Fibroblast of skin of left quadriceps (primary cell): ENCODE measurements at regions not wholly inside any gene's neighbourhood (a gene's known extent, or its start where the extent isn't known, plus 50 kb on each side); places are given as distances from the start of the nearest gene placed in this dataset.
"Not testable (repeated sequence)": the region's sequence is repeated elsewhere in the genome, so short reads cannot be mapped to it uniquely, and the experiment has no call there.

Experiments
- DNase-seq, 2 experiments: peaks; one replicate each; pipeline ENCODE4 v3.0.0-alpha.2; 2013; ENCODE audit warnings: low read depth in 2 of 2

- peak; percentile 56 to 58 for DNase-seq
Observed at GRCh38 chr3:153614140-153614539, 452.1 kb downstream of the RAP2B start.

- DNase-seq: peak; percentile 63 to 67
Observed at GRCh38 chr3:153614563-153614962, 452.5 kb downstream of the RAP2B start.

GRCh38 chr3:153615863-153616262 is 453.8 kb downstream of the RAP2B start:
- DNase-seq: no peak

GRCh38 chr3:153617463-153617862 is 455.4 kb downstream of the RAP2B start:
- no peak for DNase-seq

GRCh38 chr3:153618176-153618575 is 456.1 kb downstream of the RAP2B start:
- no peak for DNase-seq

- DNase-seq: no peak
Observed at GRCh38 chr3:153619268-153619667, 457.2 kb downstream of the RAP2B start.

- no peak for DNase-seq
Observed at GRCh38 chr3:153621953-153622352, 459.9 kb downstream of the RAP2B start.

- no peak for DNase-seq
Observed at GRCh38 chr3:153623834-153624233, 461.8 kb downstream of the RAP2B start.

GRCh38 chr3:153624310-153625030 is 462.4 kb downstream of the RAP2B start:
- DNase-seq: no peak

GRCh38 chr3:153625506-153625905 is 463.5 kb downstream of the RAP2B start:
- no peak for DNase-seq

GRCh38 chr3:153626158-153626557 is 464.1 kb downstream of the RAP2B start:
- no peak for DNase-seq

- DNase-seq: no peak
Observed at GRCh38 chr3:153628591-153628990, 466.6 kb downstream of the RAP2B start.

GRCh38 chr3:153629148-153629547 is 467.1 kb downstream of the RAP2B start:
- DNase-seq: no peak

GRCh38 chr3:153631102-153631501 is 469.1 kb downstream of the RAP2B start:
- DNase-seq: no peak

GRCh38 chr3:153631664-153632063 is 469.6 kb downstream of the RAP2B start:
- no peak for DNase-seq

- no peak for DNase-seq
Observed at GRCh38 chr3:153633407-153633806, 471.4 kb downstream of the RAP2B start.

GRCh38 chr3:153634683-153635082 is 472.7 kb downstream of the RAP2B start:
- no peak for DNase-seq

GRCh38 chr3:153639631-153640030 is 477.6 kb downstream of the RAP2B start:
- no peak for DNase-seq

- no peak for DNase-seq
Observed at GRCh38 chr3:153640689-153641665, 479.0 kb downstream of the RAP2B start.

GRCh38 chr3:153642576-153642975 is 478.6 kb upstream of the ARHGEF26 start:
- not testable (repeated sequence) for DNase-seq

- DNase-seq: not testable (repeated sequence)
Observed at GRCh38 chr3:153643471-153643870, 477.7 kb upstream of the ARHGEF26 start.

GRCh38 chr3:153649286-153649839 is 471.8 kb upstream of the ARHGEF26 start:
- no peak for DNase-seq
